NCI-H2196 (cell line): ENCODE measurements at regions not wholly inside any gene's neighbourhood (a gene's known extent, or its start where the extent isn't known, plus 50 kb on each side); places are given as distances from the start of the nearest gene placed in this dataset.

Experiments used
- DNase-seq: peaks from one replicate; lab custom pipeline; 2025; ENCODE audit not compliant: unreplicated experiment; lab: John Stamatoyannopoulos, UW

DNA sequence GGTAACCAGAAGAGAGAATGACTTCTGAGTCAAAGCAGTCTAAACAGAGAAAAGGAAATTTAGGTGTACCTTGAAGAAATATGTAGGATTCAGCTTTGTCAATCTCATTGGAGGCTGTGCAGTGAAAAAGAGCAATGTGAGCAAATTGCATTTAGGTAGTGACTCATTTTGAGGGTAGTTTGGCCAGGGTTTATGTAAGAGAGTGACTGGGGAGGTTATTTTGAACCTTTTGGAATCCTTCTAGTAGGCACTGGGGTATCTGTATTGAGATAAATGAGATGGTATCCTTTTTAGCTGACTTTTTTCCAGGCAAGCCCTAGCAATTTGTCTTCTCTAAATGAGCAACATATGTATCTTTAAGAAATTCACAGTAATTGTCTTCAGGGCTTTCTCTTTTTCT lies 95.9 kb downstream of the DISP1 start:
- no peak for DNase-seq

DNA sequence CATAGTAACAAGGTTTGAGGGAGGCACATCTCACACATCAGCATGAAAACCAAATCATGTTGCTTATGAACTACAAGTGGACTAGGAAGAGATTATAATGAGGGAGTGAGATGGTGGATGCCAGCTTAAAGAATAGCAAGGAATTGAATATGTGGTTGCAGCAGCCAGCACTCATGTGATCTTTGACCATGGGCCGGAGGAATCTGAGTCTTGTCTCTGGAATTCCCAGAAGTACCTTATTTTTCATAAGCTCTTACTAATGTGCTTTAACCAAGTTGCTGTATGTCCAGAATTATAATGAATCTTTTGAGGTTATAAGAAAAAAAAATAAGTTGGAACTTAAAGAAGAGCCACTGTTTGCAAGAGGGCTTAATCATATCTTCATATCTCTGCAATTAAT lies 97.0 kb downstream of the DISP1 start:
- DNase-seq, result no peak

DNA sequence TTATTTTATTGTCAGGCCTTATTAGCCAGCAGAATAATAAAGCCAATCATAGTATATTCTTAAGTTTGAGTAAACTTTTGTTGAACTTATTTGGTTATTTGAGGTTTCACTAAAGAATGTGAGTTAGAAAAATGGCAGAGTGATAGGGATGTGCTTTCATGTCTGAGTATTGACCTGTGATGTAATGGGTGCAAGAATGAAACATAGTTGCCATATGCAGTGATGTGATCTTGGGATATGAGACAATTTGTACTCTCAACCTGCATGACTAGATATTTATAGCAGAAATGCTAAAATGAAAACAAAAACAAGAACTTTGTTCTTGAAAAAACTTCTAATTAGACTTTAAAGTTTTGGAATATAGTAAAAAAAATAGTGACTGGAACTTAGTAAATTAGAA lies 97.9 kb downstream of the DISP1 start:
- DNase-seq, result no peak

DNA sequence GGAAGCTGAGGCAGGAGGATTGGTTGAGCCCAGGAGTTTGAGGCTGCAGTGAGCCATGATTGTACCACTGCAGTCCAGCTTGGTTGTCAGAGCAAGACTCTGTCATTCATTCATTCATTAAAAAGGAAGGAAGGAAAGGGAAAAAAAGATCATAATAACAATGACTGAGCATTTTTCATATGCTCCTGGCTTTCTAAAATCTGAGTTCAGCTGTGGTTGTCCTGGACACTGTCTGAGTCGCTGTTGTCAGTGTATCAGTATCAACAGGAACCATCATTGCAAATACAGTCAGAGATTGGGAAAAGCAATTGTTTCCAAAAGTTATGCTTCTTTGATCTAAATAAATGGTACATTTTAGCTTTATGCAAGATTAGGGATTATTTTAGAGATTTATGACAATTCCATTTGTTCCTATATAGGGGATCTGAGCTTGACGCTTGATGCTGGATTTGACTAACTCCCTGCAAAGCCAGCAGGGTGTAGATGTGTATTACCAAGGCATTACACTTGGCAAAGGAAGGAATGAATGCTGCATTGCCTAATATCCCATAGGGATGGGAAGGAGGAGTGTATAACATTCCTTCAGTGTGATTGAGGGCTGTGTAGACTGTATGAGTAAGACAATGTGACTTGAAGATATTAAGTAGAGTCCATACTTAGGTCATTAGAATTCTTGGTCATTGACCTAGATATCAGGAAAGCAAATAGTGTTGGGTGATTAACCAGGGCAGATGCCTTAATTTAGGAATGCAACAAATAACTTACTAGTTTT lies 100.2 kb downstream of the DISP1 start:
- DNase-seq, result no peak

DNA sequence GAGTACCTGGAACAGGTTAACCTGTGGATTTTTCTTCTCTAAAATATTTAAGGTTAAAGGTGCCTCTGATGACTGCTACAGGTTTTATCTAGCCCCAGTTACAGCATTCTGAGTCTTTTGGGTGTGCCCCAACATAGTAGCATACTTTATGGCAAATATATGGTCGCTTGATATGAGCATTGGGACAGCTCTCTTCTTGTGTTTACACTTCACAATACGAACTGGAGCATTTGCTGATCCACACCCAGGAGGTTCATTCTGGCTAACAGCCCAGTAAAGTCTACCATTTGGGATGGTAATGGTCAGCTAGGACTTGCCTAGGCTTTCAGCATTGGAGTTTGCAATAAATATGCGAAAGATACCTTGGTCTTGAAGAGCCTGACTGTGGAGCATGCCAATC lies 101.3 kb downstream of the DISP1 start:
- DNase-seq, result no peak

DNA sequence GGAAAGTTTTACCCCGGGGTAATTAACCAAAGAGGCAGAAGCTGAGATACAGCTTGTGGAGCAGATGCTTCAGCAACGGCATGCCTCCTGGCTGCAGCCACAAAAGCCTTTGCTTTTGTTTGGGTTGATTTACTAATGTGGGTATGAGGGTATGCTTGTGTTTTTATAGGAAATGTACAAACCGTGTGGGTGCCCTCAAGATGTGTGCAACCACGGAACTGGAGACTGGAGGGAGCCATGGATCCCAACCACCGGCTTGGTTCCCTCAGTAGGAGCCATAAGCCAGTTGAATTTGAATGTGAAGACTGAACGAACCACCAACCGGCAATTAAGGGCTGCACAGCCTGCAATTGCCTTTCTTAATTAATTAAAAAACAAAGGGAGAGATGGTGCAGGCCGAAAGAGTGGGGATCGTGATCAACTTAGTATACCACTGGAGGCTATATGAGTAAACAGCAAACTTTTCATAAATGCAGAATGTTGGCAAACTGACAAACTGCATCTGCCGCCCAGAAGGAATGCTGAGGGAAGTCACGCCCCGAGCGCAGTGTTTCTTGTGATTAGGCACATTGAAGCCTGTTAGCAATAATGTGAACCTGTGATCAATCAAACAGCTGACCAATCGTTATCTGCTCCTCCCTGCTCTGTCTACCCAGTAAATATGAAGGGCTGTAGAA lies 104.1 kb downstream of the DISP1 start:
- no peak for DNase-seq

DNA sequence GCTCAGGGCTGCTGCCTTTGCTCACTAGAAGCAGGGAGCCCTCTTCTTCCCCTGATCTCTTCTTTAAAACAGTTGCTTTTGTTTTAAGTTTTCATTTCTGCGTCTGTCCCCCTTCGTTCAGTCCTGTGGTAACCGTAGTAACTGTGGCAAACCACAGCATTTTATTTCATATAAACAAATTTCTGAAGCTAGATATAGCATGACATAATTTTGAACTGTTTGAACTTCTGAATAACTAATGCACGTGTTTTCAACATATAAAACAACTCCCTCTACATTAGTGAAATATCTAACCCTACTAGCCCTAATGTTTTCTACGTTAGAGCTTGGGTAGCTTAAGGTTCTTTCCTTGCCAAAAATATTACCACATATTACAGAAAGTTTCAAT lies 104.6 kb downstream of the DISP1 start:
- DNase-seq, result no peak

DNA sequence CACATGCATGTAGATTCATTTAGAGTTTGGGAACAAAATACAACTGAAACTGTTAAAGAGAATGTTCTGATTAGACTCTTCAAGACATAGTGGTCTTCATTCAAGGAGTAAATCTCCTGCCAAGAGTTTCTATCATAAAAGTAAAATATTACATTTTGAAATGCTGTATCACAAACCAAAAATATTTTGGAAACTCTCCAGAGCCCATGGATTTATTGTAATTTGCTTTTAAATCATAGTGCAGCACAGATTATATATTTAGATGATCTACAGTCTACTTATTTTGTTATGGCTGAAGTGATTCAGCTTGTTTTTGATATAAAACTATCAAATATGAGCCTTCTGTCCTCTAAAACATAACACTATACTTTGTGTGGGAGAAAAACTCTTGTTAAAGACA lies 105.3 kb downstream of the DISP1 start:
- DNase-seq, result no peak

DNA sequence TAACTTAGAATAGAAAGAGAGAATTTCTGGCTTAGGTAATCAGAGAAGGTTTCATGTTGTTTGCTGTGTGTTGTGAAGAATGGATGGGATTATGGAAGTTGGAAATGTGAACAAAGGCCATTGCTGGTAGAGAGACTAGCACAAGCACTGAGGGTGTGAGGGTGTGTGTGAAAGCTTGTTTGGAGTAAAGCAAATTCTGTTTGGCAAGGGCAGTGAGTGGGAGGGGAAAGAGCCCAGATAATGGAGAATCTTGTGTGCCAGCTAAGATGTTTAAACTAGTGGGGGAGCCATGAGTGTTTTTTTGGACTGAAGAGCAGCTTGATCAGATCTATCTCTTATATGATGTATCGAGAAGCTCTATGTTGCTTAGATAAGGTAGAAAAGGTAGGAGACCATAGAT lies 107.1 kb downstream of the DISP1 start:
- no peak for DNase-seq

DNA sequence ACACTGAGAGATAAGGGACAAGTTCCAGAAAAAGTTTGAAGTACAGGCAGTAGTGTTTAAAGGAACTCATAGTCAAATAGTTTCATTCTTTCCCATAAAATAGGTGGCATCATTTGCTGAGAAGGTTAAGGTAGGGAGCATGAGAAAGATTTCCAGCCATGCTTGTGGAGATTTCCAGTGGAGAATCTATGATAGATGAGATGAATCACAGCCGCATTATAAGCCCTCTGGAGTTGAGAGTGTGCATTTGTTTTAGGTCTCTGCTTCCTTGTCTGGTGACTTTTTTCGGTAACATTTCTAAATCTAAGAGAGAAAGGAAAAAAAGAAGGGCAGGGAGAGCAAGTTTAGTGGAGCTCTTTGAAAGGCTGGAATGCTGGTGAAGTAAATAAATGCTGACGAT lies 108.7 kb downstream of the DISP1 start:
- DNase-seq, result no peak

DNA sequence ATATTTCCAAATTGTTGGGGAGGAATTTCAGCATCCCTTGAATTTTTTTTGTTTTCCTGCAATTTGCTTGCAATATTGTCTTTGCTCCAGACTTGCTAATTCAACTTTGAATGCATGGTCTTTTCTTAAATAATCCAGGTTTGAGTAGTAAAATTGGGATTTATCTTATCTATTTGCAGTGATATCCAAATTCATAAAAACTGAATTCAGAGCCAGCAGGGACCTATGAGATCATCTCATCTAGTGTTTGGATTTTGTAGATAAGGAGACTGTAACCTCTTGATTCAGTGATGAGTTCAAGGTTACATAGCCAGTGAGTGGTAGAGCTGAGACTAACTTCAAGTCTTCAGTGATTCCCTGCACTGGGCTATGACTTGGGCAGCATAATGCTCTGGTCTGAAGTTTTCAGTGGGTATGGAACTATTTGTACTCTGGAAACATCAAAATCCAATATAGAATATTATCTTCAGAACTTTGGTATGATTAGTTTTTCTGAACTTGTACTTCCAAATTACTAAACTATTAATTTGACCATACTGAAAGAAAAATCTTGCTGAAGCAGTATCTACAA lies 109.4 kb downstream of the DISP1 start:
- no peak for DNase-seq

DNA sequence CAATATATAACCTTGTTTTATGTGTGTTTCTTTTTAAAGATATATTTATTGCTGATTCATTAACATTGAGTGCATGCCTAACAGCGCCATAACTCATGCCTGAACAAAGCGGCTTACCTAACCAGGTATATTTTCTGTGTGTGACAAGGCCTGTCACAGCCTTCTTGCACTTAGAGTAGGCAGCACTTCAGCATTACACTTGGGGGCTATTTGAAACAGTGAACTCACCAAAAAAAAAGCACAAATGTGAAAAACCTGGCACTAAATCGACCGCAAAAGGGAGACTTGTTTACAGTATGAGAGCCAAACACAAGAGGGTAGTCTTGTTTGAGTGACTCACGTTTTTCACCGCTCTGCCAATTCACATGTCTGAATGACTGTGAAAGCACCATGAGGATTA lies 111.7 kb downstream of the DISP1 start:
- no peak for DNase-seq

DNA sequence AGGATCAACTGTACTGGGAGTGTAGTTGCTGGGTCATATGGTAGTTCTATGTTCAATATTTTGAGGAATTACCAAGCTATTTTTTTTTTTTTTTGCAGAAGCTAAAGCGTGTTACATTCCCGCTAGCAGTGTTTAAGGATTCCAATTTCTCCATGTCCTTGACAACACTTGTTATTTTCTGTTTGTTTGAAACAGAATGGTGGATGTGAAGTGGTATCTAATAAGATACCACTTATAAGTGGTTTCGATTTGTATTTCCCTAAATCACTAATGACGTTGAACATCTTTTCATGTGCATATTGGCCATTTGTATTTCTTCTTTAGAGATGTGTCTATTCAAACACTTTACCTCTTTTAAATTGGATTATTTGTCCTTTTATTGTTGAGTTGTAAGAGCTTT lies 112.2 kb downstream of the DISP1 start:
- DNase-seq, result no peak

DNA sequence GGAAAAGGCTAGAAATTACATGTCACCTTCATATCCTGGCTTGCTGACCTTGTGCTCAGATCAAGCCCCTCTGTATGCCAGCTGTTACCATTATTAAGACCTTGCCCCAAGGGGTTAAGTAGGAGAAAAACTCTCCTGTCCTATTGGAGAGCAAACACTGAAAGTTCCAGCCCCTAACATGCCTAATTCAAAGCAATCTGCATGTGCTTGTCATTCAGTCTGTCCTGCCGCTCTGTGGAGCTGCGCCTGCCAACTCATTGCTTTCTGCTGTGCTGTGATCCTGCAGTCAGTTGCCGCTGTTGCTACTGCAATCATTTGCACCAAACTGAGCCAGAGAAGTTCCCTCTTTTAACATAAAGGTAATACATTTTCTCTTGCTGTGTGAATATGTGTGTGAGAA lies 113.4 kb downstream of the DISP1 start:
- no peak for DNase-seq

DNA sequence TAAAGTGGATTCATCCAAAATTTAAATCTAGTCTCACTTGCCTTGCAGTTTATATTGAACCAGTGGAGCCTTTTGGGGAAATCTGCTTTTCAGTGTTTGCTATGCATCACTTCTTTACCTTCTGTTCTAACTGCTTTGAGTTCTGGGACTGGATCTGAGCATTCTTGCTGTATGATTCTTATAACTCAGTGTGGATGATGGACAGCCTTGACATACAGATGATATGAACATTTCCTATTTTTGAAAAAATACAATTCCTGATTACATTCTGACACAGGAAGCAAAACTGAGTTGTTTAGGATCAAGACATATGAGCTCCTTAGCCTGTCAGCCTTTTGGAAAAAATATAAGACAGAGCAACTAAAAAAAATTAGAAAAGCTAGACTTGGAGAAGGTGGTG lies 115.2 kb downstream of the DISP1 start:
- DNase-seq, result no peak

DNA sequence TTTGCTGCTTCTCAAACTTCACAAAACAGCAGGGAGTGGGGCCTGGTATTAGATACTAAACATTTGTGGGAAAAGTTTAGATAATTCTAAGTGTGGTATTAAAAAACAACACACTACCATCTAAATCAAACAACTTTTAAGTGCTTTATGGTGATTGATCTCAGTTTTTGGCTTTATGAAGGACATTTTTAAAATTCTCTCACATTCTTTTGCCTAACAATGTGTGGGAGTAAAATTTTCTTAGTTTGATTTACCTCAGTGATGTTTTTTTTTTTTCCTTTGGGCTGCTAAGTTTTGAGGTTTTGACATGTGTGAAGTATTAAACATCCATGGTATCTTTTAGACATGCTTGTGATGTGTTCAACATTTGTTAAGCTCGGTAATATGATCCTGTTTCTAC lies 116.2 kb downstream of the DISP1 start:
- no peak for DNase-seq

DNA sequence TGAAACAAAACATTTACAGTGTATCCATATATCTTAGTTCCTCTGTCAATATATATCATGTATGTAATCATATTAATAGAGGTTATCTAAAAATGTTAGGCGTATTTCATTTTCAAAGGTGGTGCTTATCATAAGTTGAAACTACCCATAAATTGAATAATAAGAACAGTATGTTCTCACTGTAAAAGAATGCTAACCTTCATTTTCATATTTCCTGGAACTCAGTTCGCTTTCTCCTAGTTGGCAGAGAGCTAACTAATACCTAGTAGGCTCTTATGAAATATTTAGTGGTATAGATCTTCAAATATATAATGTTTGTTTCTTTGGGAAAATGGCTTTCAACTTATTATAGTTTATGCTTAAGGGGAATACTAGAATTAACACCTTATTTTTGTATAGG lies 118.4 kb downstream of the DISP1 start:
- no peak for DNase-seq

DNA sequence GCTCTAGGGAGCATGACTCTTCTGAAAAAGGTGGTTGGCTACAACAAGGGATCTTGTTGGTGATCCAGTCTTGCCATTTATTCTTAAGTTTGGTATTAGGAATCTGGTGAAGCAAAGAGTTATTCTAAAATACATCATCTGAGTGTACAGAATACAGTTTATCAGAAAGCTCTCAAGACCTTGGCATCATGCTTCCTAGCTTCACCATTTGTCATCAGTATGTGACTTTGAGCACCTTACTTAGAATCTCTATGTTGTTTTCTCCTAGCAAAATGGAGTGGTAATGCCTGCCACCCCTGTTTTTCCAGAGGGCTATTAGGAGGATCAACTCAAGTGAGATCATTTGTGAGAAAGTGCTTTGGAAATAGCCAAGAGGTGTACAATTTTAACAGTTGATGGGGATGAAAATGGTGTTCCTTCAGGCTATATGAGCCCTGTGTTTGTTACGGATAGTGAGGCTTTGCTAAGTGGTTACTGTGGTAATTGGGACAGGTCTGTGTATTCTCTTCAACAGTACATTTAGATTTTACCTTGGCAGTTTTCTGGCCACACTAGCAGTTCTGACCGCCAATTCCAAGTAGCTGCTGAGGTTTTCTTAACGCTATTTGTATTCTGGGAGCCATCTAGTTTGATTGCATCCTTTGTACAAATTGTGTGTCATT lies 120.5 kb downstream of the DISP1 start:
- no peak for DNase-seq

DNA sequence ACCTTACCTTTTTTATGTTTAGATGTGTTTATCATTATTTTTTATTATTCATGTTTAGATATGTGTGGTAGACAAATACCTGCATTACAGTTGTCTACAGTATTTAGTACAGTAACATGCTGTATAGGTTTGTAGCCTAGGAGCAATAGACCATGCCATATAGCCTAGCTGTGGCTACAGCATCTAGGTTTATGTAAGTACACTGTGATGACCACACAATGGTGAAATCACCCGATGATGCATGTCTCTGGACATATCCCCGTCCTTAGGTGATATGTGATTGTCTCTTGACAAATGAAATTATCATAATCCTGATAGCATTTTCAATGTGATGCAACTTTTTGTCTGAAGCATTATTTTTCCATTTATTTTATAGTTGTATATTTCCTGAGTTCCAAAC lies 121.2 kb downstream of the DISP1 start:
- DNase-seq, result no peak

DNA sequence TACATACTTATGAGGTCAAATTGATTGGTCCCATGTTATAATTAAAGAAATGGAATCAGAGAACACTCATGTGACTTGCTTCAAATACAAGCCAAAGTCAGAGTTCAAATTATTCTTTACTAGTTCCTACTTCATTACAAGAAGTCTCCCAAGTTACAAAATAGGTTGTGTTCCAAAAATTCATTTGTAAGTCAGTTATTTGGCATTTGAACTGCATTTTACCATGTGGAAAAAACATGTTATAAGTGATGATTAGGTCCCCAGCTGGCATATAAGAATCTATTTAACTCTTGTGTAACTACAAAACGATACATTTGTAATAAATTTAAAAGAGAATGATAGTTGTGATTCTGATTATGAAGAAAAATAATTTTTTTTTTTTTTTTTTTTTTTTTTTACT lies 124.1 kb downstream of the DISP1 start:
- no peak for DNase-seq

DNA sequence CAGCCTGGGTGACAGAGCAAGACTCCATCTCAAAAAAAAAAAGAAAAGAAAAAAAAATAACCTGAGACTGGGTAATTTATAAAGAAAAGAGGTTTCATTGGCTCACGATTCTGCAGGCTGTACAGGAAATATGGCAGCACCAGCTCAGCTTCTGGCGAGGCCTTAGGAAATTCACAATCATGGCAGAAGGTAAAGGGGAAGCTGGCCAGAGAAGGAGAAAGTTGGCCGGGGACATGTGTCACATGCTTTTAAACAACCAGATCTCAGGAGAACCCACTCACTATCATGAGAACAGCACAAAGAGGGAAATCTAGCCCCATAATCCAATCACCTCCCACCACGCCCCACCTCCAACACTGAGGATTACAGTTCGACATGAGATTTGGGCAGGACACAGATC lies 125.3 kb downstream of the DISP1 start:
- DNase-seq, result no peak

DNA sequence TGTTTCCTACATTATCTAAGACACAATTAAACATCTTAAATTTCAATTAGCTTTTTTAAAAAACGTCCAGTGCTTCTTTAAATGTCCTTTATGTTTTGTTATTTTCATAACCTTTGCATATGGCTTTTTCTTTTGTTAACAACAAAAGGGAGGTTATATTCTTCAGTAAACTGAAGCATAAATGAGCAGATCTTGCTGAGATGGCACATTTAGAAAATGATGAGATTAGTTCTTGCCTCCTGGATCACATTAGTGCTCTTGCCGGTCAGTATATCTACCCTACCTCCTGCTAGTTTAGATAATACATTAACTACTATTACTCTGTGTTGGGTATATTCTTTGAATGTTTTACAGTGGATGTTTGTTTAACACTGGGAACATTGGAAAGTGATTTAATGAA lies 126.1 kb downstream of the DISP1 start:
- DNase-seq, result no peak
